NB4 (cell line): ENCODE measurements at regions not wholly inside any gene's neighbourhood (a gene's known extent, or its start where the extent isn't known, plus 50 kb on each side); places are given as distances from the start of the nearest gene placed in this dataset.

Source experiments
- DNase-seq: peaks from one replicate; pipeline ENCODE4 v3.0.0; 2010; ENCODE audit warnings: low read depth
- H3K4me3 ChIP-seq: one replicate; pipeline ENCODE4 v1.5.1; 2011; ENCODE audit warnings: mild to moderate bottlenecking, low read depth, low read length, moderate library complexity
- CTCF ChIP-seq: IDR thresholded peaks from one replicate; pipeline ENCODE4 v1.5.1; 2012; ENCODE audit warnings: low read depth, low read length
- MAX ChIP-seq: IDR thresholded peaks from 2 replicates; pipeline ENCODE4 v1.6.1; 2011; ENCODE audit warnings: low read depth, low read length
- MYC ChIP-seq: IDR thresholded peaks from 2 replicates; pipeline ENCODE4 v1.6.1; 2011; ENCODE audit warnings: low read depth, low read length
- POLR2A ChIP-seq: IDR thresholded peaks from 2 replicates; pipeline ENCODE4 v1.6.1; 2011; ENCODE audit warnings: mild to moderate bottlenecking; ENCODE audit not compliant: insufficient read length; ENCODE audit errors: extremely low read depth

GRCh38 chr2:117101613-117102012 lies 712.9 kb upstream of the DDX18 start:
- no peak overlapping the region for H3K4me3 ChIP-seq
- TF ChIP-seq POLR2A = no peak
- TF ChIP-seq MAX = no peak
- no peak for TF ChIP-seq CTCF
- TF ChIP-seq MYC = no peak
- no peak for DNase-seq

GRCh38 chr2:117108741-117109267 lies 705.7 kb upstream of the DDX18 start:
- no peak overlapping the region for H3K4me3 ChIP-seq
- DNase-seq = no peak
- TF ChIP-seq MYC (no peak), MAX (no peak)

GRCh38 chr2:117118994-117119393 lies 695.5 kb upstream of the DDX18 start:
- no peak overlapping the region for H3K4me3 ChIP-seq
- no peak for DNase-seq
- TF ChIP-seq CTCF (no peak), MYC (no peak), MAX (no peak), POLR2A (no peak)

GRCh38 chr2:117123362-117123761 lies 691.1 kb upstream of the DDX18 start:
- no peak for DNase-seq
- no peak for TF ChIP-seq POLR2A
- TF ChIP-seq CTCF = no peak
- TF ChIP-seq MYC = no peak
- TF ChIP-seq MAX = no peak
- H3K4me3 ChIP-seq = no peak overlapping the region

GRCh38 chr2:117126656-117127055 lies 687.8 kb upstream of the DDX18 start:
- TF ChIP-seq MYC (no peak), POLR2A (no peak), CTCF (no peak), MAX (no peak)
- no peak for DNase-seq

GRCh38 chr2:117127680-117128079 lies 686.8 kb upstream of the DDX18 start:
- no peak for DNase-seq
- TF ChIP-seq MAX (no peak), MYC (no peak), POLR2A (no peak), CTCF (no peak)

More at GRCh38 chr2:117126656-117127055, 687.8 kb upstream of the DDX18 start:
- H3K4me3 ChIP-seq = no peak overlapping the region

More at GRCh38 chr2:117127680-117128079, 686.8 kb upstream of the DDX18 start:
- H3K4me3 ChIP-seq = no peak overlapping the region
